GM18867 (cell line): ENCODE measurements at regions not wholly inside any gene's neighbourhood (a gene's known extent, or its start where the extent isn't known, plus 50 kb on each side); places are given as distances from the start of the nearest gene placed in this dataset.
A peak's percentile ranks its signal among the peaks of the same experiment; 100 is the strongest.
"Not testable (repeated sequence)": the region's sequence is repeated elsewhere in the genome, so short reads cannot be mapped to it uniquely, and the experiment has no call there.

Experiments
- ATAC-seq: cut with Tn5 transposase; IDR thresholded peaks from one replicate; pipeline ENCODE4 v1.9.1; 2021; ENCODE audit warnings: mild to moderate bottlenecking, moderate library complexity; ENCODE audit not compliant: unreplicated experiment

DNA sequence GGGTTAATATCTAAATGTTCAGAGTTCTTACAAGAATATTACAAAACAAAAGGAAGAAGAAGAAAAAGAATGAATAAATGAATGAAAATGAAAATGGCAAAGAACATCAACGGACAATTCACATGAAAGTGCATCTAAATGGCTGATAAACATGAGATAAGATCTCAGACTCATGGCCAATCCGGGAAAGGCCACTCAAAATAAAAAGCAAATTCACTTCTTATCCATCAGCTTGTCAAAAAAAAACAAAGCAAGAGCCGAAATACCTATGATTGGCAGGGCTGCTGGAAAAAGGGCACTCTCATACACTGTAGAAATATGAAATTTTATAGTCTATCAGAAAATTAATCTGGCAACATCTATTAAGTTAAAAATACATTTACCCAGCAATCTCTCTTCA is 103.6 kb upstream of the EDEM3 start:
- ATAC-seq: no peak

DNA sequence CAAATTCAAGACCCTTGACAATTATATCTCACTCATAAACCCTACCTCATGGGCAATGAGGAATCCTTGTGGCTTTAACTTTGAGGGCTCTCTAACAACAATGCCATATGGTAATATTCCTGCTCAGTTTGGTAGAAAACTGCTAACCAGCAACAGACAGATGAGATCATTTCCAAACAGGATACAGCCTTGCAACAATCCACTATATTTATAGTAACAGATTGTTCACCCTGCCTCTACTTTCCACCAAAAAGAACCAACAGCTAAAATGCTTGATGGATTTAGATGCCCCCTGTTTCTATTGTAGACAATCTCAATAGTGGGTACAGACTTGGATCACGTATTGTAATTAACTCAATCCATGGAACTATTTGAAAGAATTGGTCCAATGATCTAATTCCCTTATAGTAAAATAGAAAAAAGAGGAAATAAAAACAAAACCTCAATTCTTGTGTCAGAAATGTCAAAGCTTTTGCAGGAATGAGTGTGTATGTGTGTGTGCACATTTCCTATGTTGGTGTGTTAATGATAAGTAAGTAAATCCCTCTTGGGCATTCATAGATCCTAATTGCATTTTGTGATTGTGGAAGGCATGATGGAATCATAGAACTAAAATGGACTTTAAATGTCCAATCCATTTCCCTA is 100.0 kb upstream of the EDEM3 start:
- no peak for ATAC-seq

DNA sequence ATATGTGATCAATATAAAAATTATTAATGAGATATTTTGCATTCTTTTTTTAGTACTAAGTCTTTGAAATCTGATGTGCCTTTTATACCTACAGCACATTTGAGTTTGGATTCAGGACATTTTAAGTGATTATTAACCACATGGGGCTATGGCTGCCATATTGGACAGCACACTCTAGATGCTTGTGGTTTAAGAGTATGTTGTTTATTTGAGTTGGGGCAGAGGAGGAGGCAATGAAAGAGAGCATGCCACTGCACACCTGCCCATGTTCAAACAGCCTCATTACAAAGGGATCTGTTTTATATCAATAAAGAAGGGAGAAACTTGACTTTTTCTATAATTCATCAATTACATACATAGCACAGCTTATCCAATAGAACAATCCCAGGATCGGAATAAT is 99.4 kb upstream of the EDEM3 start:
- ATAC-seq: no peak

DNA sequence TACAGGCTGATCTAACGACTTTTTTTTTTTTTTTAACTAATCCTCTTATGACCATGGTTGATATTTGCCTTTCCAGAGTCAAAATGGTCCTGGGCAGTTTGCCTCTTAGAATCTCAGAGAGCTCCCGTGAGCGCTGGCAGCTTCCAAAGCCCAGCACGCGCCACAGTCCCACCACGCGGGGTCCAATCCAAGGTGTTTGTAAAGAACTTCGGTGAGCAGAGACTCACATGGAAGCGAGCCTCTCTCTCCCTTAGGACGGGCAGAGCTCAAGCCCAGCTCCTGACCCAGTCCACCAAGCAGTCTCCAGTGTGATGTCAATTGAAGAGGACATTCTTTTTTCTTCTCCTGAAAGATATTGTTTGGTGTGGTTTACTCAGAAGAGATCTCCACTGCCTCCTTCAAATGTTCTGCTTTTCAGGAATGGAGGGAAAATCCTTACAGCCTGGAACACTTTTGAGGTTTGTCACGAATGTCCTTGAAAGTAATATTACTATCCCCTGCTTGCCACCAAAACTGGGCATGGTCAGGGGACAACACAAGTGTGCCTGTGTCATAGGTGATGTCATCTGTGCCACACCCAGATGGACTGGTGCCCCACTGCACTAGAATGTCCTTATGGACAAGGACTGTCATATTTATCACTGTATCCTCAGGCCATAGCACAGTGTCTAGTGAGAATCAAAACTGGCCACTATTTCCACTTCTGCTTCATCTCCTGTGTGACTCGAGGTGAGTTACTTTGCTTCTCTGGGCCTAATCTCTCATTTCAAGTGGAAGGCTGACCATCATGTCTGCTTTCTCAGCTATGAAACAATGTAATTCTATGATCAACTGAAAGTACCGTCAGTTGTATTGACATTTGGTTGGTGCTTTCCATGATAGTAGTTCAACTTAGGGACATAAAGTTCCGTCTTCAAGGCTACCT is 97.4 kb upstream of the EDEM3 start:
- ATAC-seq: no peak

DNA sequence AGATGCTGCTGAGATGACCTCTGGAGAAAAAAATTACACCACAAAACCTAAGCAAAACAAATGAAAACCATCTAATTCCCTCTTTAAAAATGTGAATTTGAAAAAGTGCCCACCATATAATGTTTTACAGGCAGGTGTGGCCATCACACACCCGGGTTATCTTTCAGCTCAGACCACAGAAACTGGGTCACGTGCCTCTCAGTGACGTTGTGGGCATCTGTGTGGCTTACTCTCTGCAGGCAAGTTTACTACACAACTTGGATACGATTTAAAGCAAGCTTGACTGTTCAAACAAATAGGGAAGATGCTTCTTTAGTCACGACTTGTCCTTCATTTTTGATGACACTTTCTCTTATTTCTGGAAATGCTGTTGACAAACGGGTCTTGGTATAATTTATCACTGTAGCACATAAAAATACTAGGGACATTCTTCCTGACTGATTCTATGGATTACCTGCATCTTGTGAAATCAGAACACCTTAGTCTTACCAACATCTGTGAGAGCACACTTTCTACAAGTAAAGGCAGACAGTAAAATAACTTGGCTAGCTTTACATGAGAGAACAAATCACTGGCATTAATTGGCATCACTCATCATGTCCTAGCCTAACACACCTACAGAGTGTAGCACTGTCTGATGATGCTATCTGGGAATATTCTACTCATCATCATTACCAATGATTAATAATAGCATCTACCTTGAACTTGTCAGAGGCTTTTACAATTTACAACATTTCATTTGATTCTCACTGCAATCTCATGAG is 89.3 kb upstream of the EDEM3 start:
- ATAC-seq: peak; percentile 100

DNA sequence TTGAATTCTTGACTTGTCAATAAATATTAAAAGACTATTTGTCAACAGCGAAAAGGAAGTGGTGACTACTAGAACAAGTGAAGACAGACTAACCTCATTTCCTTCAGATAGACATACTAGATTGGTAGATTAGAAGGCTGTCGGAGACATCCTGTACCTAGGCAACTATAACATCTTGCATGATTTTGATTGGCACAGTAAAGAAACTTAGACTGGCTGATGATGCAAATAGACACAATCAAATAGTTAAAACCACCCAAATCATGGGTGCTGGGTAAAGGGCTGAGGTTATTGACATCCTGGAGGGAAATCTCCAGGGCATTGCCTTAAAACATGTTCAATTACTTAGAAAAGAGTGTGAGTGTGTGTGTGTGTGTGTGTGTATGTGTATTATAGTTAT is 85.9 kb upstream of the EDEM3 start:
- ATAC-seq: no peak

DNA sequence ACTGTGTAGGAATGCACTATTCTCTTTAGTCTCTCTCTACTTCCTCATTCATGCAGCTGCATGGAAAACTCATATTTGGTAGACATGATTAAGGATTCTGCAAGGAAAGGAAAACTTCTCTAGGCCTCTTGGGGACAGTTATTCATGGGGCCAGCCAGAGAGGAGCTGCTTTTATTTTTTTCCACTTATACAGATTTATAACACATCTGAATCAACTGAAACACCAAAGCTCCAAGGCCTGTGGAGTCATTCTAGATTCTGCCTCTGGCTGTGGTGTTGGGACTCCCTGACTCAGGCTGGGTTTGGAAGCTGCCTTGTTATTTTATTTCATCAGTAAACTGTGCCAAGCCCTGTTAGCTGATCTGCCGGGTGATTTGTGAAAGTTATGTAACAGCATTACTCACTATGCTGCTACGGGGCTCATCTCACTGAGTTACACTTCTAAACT is 83.9 kb upstream of the EDEM3 start:
- no peak for ATAC-seq

DNA sequence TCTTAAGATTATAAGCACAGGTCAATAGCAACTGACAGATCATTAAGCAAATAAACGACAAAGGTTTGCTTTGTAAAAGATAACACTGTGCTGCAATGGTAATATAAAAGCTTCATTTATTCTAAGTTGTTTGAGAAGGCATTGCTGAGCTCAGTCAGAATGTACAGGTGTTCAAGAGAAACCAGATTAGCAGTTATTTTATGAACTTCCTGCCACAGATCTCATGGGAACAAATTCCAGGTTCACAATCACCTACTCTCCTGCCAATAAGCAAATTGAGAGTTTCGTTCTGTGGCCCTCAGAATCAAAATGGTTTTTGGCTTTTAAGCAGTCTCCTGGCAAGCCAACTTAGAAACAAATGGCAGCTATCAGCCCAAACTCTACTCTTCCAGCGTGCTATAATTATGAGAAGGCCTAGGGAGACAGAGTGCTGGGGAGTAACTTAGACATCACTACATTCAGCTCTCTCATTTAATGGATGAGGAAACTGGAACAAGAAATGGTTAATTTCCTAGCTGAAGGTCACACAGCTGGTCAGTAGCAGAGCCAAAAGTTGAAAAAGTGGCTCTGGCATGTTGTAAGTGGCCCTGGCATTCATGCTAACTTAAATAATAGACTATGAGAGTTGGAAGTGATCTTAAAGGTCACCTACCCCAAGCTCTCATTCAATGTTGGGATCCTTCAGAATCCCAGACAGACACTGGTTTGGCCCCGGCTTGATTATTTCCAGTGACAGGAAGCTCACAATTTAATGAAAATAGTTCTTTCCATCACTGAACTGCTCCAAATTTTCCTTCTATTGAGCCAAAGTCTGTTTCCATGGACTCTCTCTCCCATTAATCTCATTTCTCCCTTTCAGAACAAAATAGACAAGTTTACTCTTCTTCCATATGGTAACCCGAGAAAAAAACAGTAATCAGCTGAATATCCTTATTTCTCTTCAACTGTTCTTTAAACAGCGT is 82.6 kb upstream of the EDEM3 start:
- no peak for ATAC-seq

DNA sequence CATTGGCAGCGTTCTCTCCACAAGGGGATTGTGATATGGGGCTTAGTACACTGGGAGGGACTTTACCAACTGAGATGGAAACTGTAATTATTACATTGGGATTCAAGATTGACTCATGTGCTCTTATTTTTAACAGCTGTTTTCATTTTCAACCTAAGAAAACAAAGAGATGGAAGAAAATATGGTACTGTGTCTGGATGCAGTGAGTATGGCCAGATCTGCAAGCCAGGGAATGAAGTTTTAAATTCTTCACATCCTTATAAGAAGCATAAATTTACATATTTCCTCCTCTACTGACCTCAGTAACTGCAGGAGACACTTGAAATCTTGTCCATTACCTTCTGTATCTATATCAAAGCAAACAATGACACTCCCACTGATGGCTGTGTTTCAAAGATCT is 81.5 kb upstream of the EDEM3 start:
- ATAC-seq: no peak

DNA sequence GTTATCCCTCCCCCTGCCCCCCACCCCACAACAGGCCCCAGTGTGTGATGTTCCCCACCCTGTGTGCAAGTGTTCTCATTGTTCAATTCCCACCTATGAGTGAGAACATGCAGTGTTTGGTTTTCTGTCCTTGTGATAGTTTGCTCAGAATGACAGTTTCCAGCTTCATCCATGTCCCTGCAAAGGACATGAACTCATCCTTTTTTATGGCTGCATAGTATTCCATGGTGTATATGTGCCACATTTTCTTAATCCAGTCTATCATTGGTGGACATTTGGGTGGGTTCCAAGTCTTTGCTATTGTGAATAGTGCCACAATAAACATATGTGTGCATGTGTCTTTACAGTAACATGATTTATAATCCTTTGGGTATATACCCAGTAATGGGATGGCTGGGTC is 79.3 kb upstream of the EDEM3 start:
- ATAC-seq: not testable (repeated sequence)

DNA sequence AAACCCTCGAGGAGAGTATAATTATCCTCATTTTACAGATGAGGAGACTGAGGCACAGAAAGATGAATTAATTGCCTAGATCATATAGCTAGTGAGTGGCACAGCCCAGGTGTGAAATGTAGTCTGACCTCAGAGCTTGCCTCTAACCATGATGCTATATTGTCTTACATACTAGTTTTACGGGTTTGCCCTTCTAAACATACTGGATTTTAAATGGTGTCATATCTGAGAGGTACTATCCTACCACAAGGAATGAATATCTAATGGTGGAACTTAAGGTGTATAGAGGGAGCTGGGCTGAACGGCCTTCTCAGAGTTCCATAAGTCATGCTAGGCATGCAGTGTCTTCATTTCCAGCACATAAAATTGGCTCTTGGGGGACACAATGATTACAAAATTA is 77.9 kb upstream of the EDEM3 start:
- ATAC-seq: no peak

DNA sequence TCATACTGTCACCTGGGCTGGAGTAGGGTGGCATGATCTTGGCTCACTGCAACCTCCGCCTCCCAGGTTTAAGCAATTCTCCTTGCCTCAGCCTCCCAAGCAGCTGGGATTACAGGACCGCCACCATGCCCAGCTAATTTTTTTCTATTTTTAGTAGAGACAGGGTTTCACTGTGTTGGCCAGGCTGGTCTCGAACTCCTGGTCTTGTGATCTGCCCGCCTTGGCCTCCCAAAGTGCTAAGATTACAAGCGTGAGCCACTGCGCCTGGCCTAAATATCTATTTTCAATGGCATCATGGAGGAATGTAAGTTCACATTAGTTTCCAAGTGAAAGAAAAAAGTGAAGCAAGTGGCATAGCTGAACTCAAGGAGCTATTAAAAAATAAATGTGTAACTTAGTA is 74.8 kb upstream of the EDEM3 start:
- ATAC-seq: not testable (repeated sequence)

DNA sequence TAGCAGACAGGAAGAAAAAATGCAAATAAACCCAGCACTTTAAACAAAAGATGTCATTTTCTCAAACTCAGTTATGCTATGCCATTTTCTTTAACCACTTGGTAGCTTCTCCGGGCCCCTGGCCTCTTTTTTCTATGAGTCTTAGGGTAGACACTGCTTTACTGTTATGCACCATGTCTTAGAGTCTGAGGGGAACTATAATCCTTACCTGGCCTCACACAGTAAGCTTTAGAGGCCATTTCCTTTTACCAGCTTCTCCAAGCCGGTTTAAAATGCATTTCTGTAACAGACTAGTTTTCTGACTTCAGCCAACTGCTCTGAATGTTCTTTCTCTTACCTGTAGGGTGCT is 73.7 kb upstream of the EDEM3 start:
- ATAC-seq: no peak

DNA sequence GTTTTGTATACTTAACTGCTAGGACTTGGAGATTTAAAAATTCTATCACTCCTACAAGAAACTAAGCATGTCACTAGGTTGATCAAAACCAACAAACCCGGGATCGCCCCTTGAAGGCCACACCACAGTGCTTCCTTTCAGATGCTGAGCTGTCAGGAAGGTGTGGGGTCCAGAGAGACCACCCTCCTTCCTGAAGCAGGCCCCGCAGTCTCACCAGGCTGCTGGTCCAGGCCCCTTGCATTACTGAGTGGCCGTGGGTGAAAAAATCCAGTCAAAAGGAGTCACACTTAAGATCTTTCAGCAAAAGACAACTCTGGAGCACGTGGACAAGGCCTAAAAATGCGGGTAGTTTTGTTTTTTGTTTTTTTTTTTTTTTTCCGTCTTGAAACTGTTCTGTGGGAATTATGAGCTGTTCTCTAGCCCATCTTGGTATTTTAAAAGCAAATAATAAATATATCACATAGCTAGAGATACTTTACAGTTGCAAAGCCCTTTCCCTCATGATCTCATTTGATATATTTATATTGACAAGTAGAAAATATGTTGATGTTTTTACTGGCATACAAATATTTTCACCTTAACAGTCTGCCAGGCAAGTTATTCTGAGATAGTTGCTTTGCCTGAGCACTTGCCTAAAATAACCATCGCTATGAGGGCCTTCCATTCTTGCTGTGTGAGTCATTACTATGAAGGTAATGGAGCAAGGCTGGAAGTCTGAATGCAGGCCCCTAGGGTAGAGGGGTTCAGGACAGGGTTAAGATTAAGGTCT is 73.1 kb upstream of the EDEM3 start:
- no peak for ATAC-seq

DNA sequence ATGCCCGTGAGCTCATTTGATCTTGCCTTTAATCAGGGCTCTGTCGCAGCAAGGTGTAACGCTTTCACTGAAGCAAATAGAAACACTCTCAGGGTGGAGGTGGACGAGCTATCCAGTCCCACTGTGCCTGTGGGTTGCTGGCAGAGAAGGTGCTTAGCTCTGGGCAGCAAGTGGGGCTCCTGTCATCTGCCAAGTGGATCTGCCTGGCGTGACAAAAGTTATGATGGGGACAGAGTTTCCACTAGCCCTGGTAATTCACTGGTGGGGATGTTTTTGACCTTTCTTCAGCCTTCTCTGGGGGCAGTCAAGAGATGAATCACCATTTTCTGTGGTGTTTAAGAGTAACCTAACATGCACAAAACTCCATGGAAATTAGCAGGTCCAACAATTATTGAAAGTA is 71.3 kb upstream of the EDEM3 start:
- no peak for ATAC-seq

DNA sequence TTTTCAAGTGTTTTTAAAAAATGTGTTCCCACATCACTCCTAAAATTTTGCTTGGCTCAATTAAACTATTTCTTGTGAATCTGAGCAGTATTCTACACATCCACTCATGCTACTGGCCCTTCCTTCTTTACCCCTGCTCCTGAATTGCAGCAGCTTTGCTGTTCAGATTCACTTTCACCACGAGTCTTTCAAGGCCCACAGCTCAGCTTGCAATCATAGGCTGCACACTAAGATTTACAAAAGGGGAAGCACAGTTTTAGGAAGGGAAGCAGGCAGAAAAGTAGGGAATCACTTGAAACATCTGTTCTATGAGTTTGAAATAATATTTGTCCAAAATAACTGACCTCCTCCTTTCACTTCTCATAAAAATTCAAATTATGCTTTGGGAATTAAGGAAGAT is 70.9 kb upstream of the EDEM3 start:
- no peak for ATAC-seq

DNA sequence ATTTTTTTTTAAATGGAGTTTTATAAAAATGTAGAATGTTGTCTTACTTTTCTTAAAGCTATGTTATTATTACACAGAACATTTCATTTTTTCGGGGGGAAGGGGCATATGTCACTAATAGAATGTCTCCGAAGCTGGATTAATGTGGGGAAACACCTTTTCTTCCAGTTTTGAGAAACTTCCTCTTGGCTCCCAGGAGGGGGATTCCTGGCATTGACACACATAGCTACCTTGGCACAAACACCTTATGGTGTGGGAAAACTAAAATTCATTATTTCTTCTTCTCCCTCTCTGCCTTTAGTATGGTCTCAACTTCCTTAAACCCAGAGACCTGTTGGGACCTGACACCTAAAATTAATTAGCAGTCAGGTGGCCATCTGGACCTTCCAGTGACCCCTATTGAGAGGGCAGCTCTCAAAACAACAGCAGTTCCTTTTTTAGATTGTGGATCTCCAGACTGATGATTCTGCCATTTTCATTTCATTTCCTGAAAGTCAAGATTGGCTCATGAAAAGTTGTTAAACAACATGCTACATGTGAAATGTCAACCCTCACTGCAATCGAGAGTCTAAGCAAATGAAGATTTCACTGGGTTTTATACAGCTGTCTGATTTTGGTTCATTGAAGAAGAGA is 70.1 kb upstream of the EDEM3 start:
- ATAC-seq: no peak

DNA sequence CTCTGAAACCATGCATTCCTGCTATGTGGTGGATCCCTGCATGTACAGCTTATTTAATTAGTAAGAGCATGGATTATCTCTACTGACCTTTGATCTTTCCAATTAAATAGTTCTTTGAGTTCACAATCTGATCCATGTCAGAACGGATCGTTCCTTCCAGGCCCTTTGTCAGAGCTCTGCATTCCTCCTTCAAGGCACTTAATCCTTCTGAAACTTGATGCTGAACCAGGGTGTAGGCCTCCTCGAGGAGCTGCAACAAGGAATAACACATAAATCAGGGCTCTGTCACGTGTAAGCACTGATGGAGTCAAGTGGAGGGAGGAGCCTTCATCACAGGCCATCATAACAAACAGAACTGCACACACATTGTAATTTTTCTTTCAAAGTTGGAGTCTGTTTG is 68.4 kb upstream of the EDEM3 start:
- no peak for ATAC-seq

DNA sequence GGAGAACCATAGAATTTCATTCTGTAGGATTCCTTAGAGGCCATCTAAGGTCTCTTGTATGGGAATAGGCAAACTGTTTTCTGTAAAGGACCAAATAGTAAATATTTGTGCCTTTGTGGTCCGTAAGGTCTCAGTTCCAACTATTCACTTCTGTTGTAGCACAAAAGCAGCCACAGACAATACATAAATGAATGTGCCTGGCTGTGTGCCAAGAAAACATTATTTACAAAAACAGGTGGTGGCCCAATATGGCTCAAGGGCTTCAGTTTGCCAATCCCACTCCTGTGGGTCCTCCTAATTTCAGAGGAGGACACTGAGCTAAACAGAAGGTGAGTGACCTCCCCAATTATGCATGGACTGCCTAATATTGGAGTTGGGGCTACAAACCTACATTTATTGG is 67.6 kb upstream of the EDEM3 start:
- ATAC-seq: no peak
